ENCODE measurements at regions not wholly inside any gene's neighbourhood (a gene's known extent, or its start where the extent isn't known, plus 50 kb on each side); places are given as distances from the start of the nearest gene placed in this dataset.
"Not testable (repeated sequence)": the region's sequence is repeated elsewhere in the genome, so short reads cannot be mapped to it uniquely, and the experiment has no call there.

- not testable (repeated sequence) for H3K9ac ChIP-seq (ENCODE audit: low read depth, low read length, poor library complexity); H3K9me3 ChIP-seq (replicated peaks in 1 of 2; ENCODE audit: control insufficient read depth in 2 of 2, insufficient read depth in 1 of 2, low read depth in 1 of 2, low read length in 2 of 2); H3K4me1 ChIP-seq (ENCODE audit: control insufficient read depth in 2 of 2, insufficient read depth in 1 of 2, low read depth in 1 of 2, low read length in 2 of 2); H3K79me1 ChIP-seq (ENCODE audit: low read depth, low read length); H3K23ac ChIP-seq (ENCODE audit: low read depth, low read length, poor library complexity); H2BK12ac ChIP-seq (ENCODE audit: low read length); H2AK5ac ChIP-seq (ENCODE audit: low read depth, low read length); H4K91ac ChIP-seq (ENCODE audit: low read depth, low read length, poor library complexity); H2BK120ac ChIP-seq (ENCODE audit: low read depth, low read length); H3K27ac ChIP-seq (replicated peaks; ENCODE audit: low read length); H2BK15ac ChIP-seq (ENCODE audit: low read length); H2BK5ac ChIP-seq (ENCODE audit: low read length); H3K36me3 ChIP-seq (replicated peaks in 1 of 2; ENCODE audit: control insufficient read depth in 2 of 2, insufficient read depth in 2 of 2, low read length in 2 of 2); H3K4me2 ChIP-seq (ENCODE audit: insufficient read depth, low read length, poor library complexity, severe bottlenecking); H3K4ac ChIP-seq (ENCODE audit: low read length); H4K8ac ChIP-seq (ENCODE audit: low read depth, low read length); H3K4me3 ChIP-seq (ENCODE audit: low read length in 2 of 2); H3K18ac ChIP-seq (ENCODE audit: low read length); DNase-seq (ENCODE audit: low spot score); H3K14ac ChIP-seq (ENCODE audit: low read length); H3K27me3 ChIP-seq (ENCODE audit: control insufficient read depth in 3 of 3, insufficient read depth in 3 of 3, low read depth in 1 of 3, low read length in 3 of 3)
- WGBS, 2 donors (ENCODE audit: extremely low coverage in 2 of 2, insufficient read length in 2 of 2, insufficient replicate concordance in 1 of 2), result no CpG with 5 or more reads among the region's 4 CpGs
- H2AFZ ChIP-seq (ENCODE audit: low read length), result peak overlapping the region; percentile 73
These were observed 90.3 kb upstream of the FGGY start for GRCh38 chr1:59206616-59207015.

- H3K14ac ChIP-seq (ENCODE audit: low read length); H3K36me3 ChIP-seq (replicated peaks in 1 of 2; ENCODE audit: control insufficient read depth in 2 of 2, insufficient read depth in 2 of 2, low read length in 2 of 2); H2AK5ac ChIP-seq (ENCODE audit: low read depth, low read length); H2BK5ac ChIP-seq (ENCODE audit: low read length); H3K27ac ChIP-seq (replicated peaks; ENCODE audit: low read length); H3K18ac ChIP-seq (ENCODE audit: low read length); H2BK12ac ChIP-seq (ENCODE audit: low read length); H3K4me1 ChIP-seq (ENCODE audit: control insufficient read depth in 2 of 2, insufficient read depth in 1 of 2, low read depth in 1 of 2, low read length in 2 of 2); DNase-seq (ENCODE audit: low spot score); H3K79me1 ChIP-seq (ENCODE audit: low read depth, low read length); H3K4ac ChIP-seq (ENCODE audit: low read length); H3K27me3 ChIP-seq (ENCODE audit: control insufficient read depth in 3 of 3, insufficient read depth in 3 of 3, low read depth in 1 of 3, low read length in 3 of 3); H4K8ac ChIP-seq (ENCODE audit: low read depth, low read length); H3K23ac ChIP-seq (ENCODE audit: low read depth, low read length, poor library complexity); H3K9me3 ChIP-seq (replicated peaks in 1 of 2; ENCODE audit: control insufficient read depth in 2 of 2, insufficient read depth in 1 of 2, low read depth in 1 of 2, low read length in 2 of 2); H2AFZ ChIP-seq (ENCODE audit: low read length); H3K9ac ChIP-seq (ENCODE audit: low read depth, low read length, poor library complexity); H2BK15ac ChIP-seq (ENCODE audit: low read length); H3K4me2 ChIP-seq (ENCODE audit: insufficient read depth, low read length, poor library complexity, severe bottlenecking); H3K4me3 ChIP-seq (ENCODE audit: low read length in 2 of 2); H4K91ac ChIP-seq (ENCODE audit: low read depth, low read length, poor library complexity); H2BK120ac ChIP-seq (ENCODE audit: low read depth, low read length): not testable (repeated sequence)
- no CpG with 5 or more reads among the region's 3 CpGs for WGBS, 2 donors (ENCODE audit: extremely low coverage in 2 of 2, insufficient read length in 2 of 2, insufficient replicate concordance in 1 of 2)
These were observed 86.5 kb upstream of the FGGY start for GRCh38 chr1:59210430-59210829.

GRCh38 chr1:59212706-59213105 is 84.2 kb upstream of the FGGY start:
- Histone ChIP-seq H2BK12ac (ENCODE audit: low read length) (no peak overlapping the region), H3K79me1 (ENCODE audit: low read depth, low read length) (no peaks in the 10 kb centered on the region), H2AK5ac (ENCODE audit: low read depth, low read length) (no peak overlapping the region), H3K27ac (replicated peaks; ENCODE audit: low read length) (no peak overlapping the region), H4K91ac (ENCODE audit: low read depth, low read length, poor library complexity) (no peak overlapping the region), H4K8ac (ENCODE audit: low read depth, low read length) (no peak overlapping the region), H3K4me3 (ENCODE audit: low read length in 2 of 2) (no peak overlapping the region), H2BK15ac (ENCODE audit: low read length) (no peak overlapping the region), H3K18ac (ENCODE audit: low read length) (no peak overlapping the region), H2BK5ac (ENCODE audit: low read length) (no peak overlapping the region), H3K4ac (ENCODE audit: low read length) (no peak overlapping the region), H3K4me2 (ENCODE audit: insufficient read depth, low read length, poor library complexity, severe bottlenecking) (no peak overlapping the region), H3K23ac (ENCODE audit: low read depth, low read length, poor library complexity) (no peak overlapping the region), H3K36me3 (replicated peaks in 1 of 2; ENCODE audit: control insufficient read depth in 2 of 2, insufficient read depth in 2 of 2, low read length in 2 of 2) (no peaks in the 10 kb centered on the region), H3K9ac (ENCODE audit: low read depth, low read length, poor library complexity) (no peak overlapping the region), H3K4me1 (ENCODE audit: control insufficient read depth in 2 of 2, insufficient read depth in 1 of 2, low read depth in 1 of 2, low read length in 2 of 2) (no peaks in the 10 kb centered on the region), H2BK120ac (ENCODE audit: low read depth, low read length) (no peak overlapping the region), H3K27me3 (ENCODE audit: control insufficient read depth in 3 of 3, insufficient read depth in 3 of 3, low read depth in 1 of 3, low read length in 3 of 3) (no peaks in the 10 kb centered on the region), H3K14ac (ENCODE audit: low read length) (no peak overlapping the region), H2AFZ (ENCODE audit: low read length) (no peak overlapping the region), H3K9me3 (replicated peaks in 1 of 2; ENCODE audit: control insufficient read depth in 2 of 2, insufficient read depth in 1 of 2, low read depth in 1 of 2, low read length in 2 of 2) (peaks cover 0 to 10% of the 10 kb centered on the region in 2 donors)
- no peak for DNase-seq (ENCODE audit: low spot score)
- WGBS, 2 donors (ENCODE audit: extremely low coverage in 2 of 2, insufficient read length in 2 of 2, insufficient replicate concordance in 1 of 2), result no CpG with 5 or more reads among the region's 3 CpGs

GRCh38 chr1:59214248-59215208 is 82.4 kb upstream of the FGGY start:
- Histone ChIP-seq H3K4me2 (ENCODE audit: insufficient read depth, low read length, poor library complexity, severe bottlenecking) (no peak overlapping the region), H2BK5ac (ENCODE audit: low read length) (no peak overlapping the region), H2BK12ac (ENCODE audit: low read length) (no peak overlapping the region), H3K27me3 (ENCODE audit: control insufficient read depth in 3 of 3, insufficient read depth in 3 of 3, low read depth in 1 of 3, low read length in 3 of 3) (no peaks in the 10 kb centered on the region), H3K36me3 (replicated peaks in 1 of 2; ENCODE audit: control insufficient read depth in 2 of 2, insufficient read depth in 2 of 2, low read length in 2 of 2) (no peaks in the 10 kb centered on the region), H3K14ac (ENCODE audit: low read length) (no peak overlapping the region), H2AFZ (ENCODE audit: low read length) (no peak overlapping the region), H2BK15ac (ENCODE audit: low read length) (no peak overlapping the region), H3K4ac (ENCODE audit: low read length) (no peak overlapping the region), H3K4me3 (ENCODE audit: low read length in 2 of 2) (no peak overlapping the region), H3K9ac (ENCODE audit: low read depth, low read length, poor library complexity) (no peak overlapping the region), H4K8ac (ENCODE audit: low read depth, low read length) (no peak overlapping the region), H3K27ac (replicated peaks; ENCODE audit: low read length) (no peak overlapping the region), H3K18ac (ENCODE audit: low read length) (no peak overlapping the region), H2BK120ac (ENCODE audit: low read depth, low read length) (no peak overlapping the region), H3K23ac (ENCODE audit: low read depth, low read length, poor library complexity) (no peak overlapping the region), H3K9me3 (replicated peaks in 1 of 2; ENCODE audit: control insufficient read depth in 2 of 2, insufficient read depth in 1 of 2, low read depth in 1 of 2, low read length in 2 of 2) (peaks cover 0 to 15% of the 10 kb centered on the region in 2 donors), H3K4me1 (ENCODE audit: control insufficient read depth in 2 of 2, insufficient read depth in 1 of 2, low read depth in 1 of 2, low read length in 2 of 2) (peaks cover 0 to 5% of the 10 kb centered on the region in 2 donors), H4K91ac (ENCODE audit: low read depth, low read length, poor library complexity) (no peak overlapping the region), H2AK5ac (ENCODE audit: low read depth, low read length) (no peak overlapping the region), H3K79me1 (ENCODE audit: low read depth, low read length) (no peaks in the 10 kb centered on the region)
- no CpG with 5 or more reads among the region's 10 CpGs for WGBS, 2 donors (ENCODE audit: extremely low coverage in 2 of 2, insufficient read length in 2 of 2, insufficient replicate concordance in 1 of 2)
- no peak for DNase-seq (ENCODE audit: low spot score)
